ENCODE measurements at regions not wholly inside any gene's neighbourhood (a gene's known extent, or its start where the extent isn't known, plus 50 kb on each side); places are given as distances from the start of the nearest gene placed in this dataset.

DNA sequence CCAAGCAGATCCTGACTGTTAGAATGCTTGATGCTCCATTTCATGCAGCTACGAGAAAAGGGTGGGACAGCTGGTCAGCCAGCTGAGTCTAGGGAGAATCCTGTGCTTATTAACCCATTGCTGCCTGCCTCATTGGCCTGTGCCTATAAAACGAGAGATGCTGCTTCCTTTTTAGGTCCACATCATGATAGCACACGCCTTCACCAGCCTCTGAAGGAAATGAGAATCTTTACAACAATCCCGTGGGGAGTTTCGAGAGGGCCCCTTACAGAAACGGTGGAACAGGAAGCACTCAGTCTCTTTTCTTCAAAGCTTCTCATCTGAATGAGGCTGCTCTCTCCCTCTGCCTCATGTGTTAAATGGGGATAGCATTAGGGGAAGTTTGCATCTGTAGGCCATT is 147.3 kb upstream of the RFLNA start:
- no peak overlapping the region for H3K4me3 ChIP-seq (ENCODE audit: low read depth, low read length, poor library complexity, severe bottlenecking)
- H3K36me3 ChIP-seq (ENCODE audit: insufficient read depth, low read length), result no peaks in the 10 kb centered on the region
- H3K27me3 ChIP-seq (ENCODE audit: insufficient read depth, low read length), result peaks cover 3% of the 10 kb centered on the region; the same call in 1 of the 2 replicates
- H4K20me1 ChIP-seq (ENCODE audit: insufficient read depth, low read length), result no peaks in the 10 kb centered on the region
- no peaks in the 10 kb centered on the region for H3K79me2 ChIP-seq (ENCODE audit: insufficient read depth, low read length)
- no peaks in the 10 kb centered on the region for H3K9me2 ChIP-seq (ENCODE audit: low read depth, low read length)
- TF ChIP-seq EZH2 (IDR thresholded peaks at IDR 0.05; ENCODE audit: borderline replicate concordance, low read length) (no peak), CTCF (IDR thresholded peaks at IDR 0.05; ENCODE audit: low read length) (no peak)
- no peak overlapping the region for H3K4me2 ChIP-seq (ENCODE audit: low read length)
- no peak overlapping the region for H3K27ac ChIP-seq (ENCODE audit: low read depth, low read length, poor library complexity, severe bottlenecking)
- 0 out of 2 replicates have a peak, but pooled peaks cover under 1% of the 10 kb centered on the region for H3K9me3 ChIP-seq (ENCODE audit: low read length)
- H3K4me1 ChIP-seq (ENCODE audit: insufficient read depth, low read length, severe bottlenecking), result no peaks in the 10 kb centered on the region
- H3K9ac ChIP-seq (ENCODE audit: low read length), result no peak overlapping the region
- no peaks in the 10 kb centered on the region for H3F3A ChIP-seq (ENCODE audit: insufficient read depth, low read length)
- H2AFZ ChIP-seq (ENCODE audit: low read length), result no peak overlapping the region

DNA sequence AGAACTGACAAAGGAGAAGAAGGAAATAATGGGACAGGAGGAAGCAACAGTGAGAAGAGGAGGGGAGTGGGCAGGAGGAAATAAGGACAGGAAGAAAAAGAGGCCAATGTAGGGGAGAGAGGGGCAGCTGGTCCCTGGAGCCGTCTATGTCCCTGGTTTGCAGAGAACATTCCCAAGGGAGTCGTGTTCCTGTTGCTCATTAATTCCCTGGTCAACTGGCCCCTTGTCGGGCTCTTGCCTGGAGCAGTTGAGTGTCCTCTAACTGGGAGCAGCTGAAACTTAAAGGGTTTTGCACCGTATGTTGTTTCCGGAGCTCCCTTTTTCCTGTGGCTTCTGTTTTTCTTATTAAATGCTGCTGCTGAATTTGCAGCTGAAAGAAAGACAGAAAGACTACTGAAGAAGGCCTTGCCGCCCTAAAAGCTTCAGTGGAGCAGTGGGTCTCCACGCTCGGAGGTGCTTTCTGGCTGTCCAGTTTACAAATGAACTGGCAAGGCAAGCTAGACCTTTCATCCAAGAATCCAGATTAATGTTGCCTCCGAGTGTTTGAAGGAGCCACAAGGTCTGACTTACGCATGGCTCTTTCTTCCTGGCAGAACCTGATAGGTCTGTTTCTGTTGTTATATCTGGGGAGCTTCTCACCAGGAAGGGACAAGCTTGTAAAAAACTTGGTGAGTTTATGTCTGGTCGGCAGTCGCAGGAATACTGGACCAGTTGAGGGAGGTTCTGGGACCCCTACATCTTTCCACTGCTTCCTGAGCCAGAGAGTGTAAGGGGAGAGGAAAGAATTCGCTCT is 146.2 kb upstream of the RFLNA start:
- Histone ChIP-seq H2AFZ (ENCODE audit: low read length) (no peak overlapping the region), H3K9me3 (ENCODE audit: low read length) (no peaks in the 10 kb centered on the region), H3K4me2 (ENCODE audit: low read length) (no peak overlapping the region), H3K9me2 (ENCODE audit: low read depth, low read length) (no peaks in the 10 kb centered on the region), H3F3A (ENCODE audit: insufficient read depth, low read length) (no peaks in the 10 kb centered on the region), H3K9ac (ENCODE audit: low read length) (no peak overlapping the region), H3K79me2 (ENCODE audit: insufficient read depth, low read length) (no peaks in the 10 kb centered on the region), H3K4me1 (ENCODE audit: insufficient read depth, low read length, severe bottlenecking) (no peaks in the 10 kb centered on the region), H3K27ac (ENCODE audit: low read depth, low read length, poor library complexity, severe bottlenecking) (no peak overlapping the region), H4K20me1 (ENCODE audit: insufficient read depth, low read length) (no peaks in the 10 kb centered on the region), H3K4me3 (ENCODE audit: low read depth, low read length, poor library complexity, severe bottlenecking) (no peak overlapping the region), H3K27me3 (ENCODE audit: insufficient read depth, low read length) (no peaks in the 10 kb centered on the region; the same call in 1 of the 2 replicates), H3K36me3 (ENCODE audit: insufficient read depth, low read length) (no peaks in the 10 kb centered on the region)
- TF ChIP-seq CTCF (IDR thresholded peaks at IDR 0.05; ENCODE audit: low read length), result no peak
- TF ChIP-seq EZH2 (IDR thresholded peaks at IDR 0.05; ENCODE audit: borderline replicate concordance, low read length), result no peak

DNA sequence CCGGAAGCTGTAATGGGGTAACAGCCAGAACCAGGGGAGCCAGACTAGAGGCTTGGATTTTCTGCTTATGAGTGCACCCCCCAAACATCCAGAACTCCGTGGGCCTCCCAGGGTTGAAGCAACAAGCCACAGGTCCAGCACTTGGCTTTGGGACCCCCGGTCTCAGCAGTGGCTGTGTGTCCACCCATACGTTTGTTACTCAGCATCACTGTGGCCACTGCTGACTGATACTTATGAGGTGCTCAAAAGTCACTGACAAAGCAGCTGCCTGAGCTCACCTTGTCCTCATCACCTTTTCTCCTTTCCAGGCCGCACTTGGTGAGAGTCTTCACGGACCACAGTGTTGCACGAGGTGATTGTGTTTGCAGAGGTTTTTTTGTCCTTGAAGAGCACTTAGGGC is 145.6 kb upstream of the RFLNA start:
- no peaks in the 10 kb centered on the region for H3K9me2 ChIP-seq (ENCODE audit: low read depth, low read length)
- H3F3A ChIP-seq (ENCODE audit: insufficient read depth, low read length), result no peaks in the 10 kb centered on the region
- H3K9ac ChIP-seq (ENCODE audit: low read length), result no peak overlapping the region
- H3K79me2 ChIP-seq (ENCODE audit: insufficient read depth, low read length), result no peaks in the 10 kb centered on the region
- H4K20me1 ChIP-seq (ENCODE audit: insufficient read depth, low read length), result no peaks in the 10 kb centered on the region
- no peaks in the 10 kb centered on the region for H3K36me3 ChIP-seq (ENCODE audit: insufficient read depth, low read length)
- H2AFZ ChIP-seq (ENCODE audit: low read length), result no peak overlapping the region
- no peak overlapping the region for H3K4me2 ChIP-seq (ENCODE audit: low read length)
- no peak overlapping the region for H3K4me3 ChIP-seq (ENCODE audit: low read depth, low read length, poor library complexity, severe bottlenecking)
- no peaks in the 10 kb centered on the region for H3K4me1 ChIP-seq (ENCODE audit: insufficient read depth, low read length, severe bottlenecking)
- no peaks in the 10 kb centered on the region; the same call in 1 of the 2 replicates for H3K27me3 ChIP-seq (ENCODE audit: insufficient read depth, low read length)
- H3K9me3 ChIP-seq (ENCODE audit: low read length), result no peaks in the 10 kb centered on the region
- TF ChIP-seq CTCF (IDR thresholded peaks at IDR 0.05; ENCODE audit: low read length), result no peak
- no peak for TF ChIP-seq EZH2 (IDR thresholded peaks at IDR 0.05; ENCODE audit: borderline replicate concordance, low read length)
- H3K27ac ChIP-seq (ENCODE audit: low read depth, low read length, poor library complexity, severe bottlenecking), result no peak overlapping the region
